GM13977 (cell line): ENCODE measurements at regions not wholly inside any gene's neighbourhood (a gene's known extent, or its start where the extent isn't known, plus 50 kb on each side); places are given as distances from the start of the nearest gene placed in this dataset.

Source experiments
- DNase-seq: peaks from one replicate; pipeline ENCODE4 v3.0.0; 2012; ENCODE audit warnings: low spot score
- in situ Hi-C: fragments of 300-500 bp; cut with MboI; formaldehyde crosslinking; loops from one replicate; pipeline ENCODE4 v1.12.0; 2022; ENCODE audit warnings: low sequenced_read_pairs, low pct_unique_long_range_greater_than_20kb, mixed read lengths, inconsistent platforms; ENCODE audit not compliant: unreplicated experiment
- TF ChIP-seq, protein P1 (sequence below): IDR thresholded peaks from 2 replicates; pipeline ENCODE4 v1.5.1; 2012; ENCODE audit warnings: mild to moderate bottlenecking, control low read depth; ENCODE audit not compliant: insufficient read depth; ENCODE audit errors: extremely low read depth, missing control alignments

DNA sequence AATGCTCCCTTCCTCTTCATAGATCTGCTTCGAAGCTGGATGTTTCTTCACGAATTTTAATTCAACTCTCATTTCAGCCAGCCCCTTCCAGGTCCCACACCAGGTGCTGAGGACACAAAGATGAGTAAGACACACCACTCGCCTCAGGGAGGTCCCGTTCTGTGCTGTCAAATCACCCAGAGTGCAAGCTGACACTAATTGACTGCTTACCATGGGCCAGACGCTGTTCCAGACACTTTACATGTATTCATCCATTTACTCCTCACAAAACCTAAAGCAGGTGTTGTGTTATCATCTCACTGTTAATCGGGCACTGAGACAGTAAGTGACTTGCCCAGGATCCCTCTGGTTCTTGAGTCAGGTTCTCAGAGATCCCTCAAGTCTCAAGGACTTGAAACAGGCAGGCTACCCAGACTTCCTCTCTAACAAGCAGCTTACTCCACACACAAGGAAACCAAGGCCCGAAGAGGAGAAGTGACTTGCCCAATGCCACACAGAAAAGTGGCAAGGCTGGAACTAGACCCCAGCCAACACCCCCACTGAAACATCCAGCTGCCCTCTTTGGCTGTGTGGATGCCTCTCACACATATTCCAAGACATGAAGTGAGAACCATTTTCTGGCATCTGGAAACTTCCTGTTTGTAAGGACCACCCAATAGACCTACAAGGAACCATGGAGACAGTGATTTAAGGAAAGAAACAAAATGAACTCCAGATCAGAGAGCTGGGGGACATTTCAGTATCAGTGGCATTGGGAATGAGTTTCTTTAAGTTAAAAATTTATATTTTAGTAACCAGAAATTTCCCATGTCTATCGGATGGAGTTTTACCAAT lies 174.5 kb downstream of the CDC5L start:
- in situ Hi-C loops = no loop called here
- DNase-seq = no peak
- TF ChIP-seq, protein P1, sequence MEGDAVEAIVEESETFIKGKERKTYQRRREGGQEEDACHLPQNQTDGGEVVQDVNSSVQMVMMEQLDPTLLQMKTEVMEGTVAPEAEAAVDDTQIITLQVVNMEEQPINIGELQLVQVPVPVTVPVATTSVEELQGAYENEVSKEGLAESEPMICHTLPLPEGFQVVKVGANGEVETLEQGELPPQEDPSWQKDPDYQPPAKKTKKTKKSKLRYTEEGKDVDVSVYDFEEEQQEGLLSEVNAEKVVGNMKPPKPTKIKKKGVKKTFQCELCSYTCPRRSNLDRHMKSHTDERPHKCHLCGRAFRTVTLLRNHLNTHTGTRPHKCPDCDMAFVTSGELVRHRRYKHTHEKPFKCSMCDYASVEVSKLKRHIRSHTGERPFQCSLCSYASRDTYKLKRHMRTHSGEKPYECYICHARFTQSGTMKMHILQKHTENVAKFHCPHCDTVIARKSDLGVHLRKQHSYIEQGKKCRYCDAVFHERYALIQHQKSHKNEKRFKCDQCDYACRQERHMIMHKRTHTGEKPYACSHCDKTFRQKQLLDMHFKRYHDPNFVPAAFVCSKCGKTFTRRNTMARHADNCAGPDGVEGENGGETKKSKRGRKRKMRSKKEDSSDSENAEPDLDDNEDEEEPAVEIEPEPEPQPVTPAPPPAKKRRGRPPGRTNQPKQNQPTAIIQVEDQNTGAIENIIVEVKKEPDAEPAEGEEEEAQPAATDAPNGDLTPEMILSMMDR = no peak

DNA sequence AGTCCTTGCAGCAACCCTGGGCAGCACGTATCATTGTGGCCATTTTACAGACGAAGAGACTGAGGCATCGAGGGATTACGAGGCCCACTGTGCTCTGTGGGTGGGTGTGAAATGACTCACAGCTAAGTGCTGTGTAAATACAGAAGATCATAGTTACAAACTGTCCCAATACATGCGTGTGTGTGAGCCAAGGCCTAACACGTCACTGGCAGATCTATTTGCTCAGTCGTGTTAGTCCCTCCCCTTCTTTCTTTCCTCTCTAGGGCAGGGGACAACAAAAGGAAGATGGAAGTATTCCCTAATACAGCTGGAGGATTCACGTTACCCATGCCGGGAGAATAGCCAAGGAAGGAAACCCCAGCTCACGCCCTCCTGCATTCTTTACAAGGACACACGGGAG lies 175.9 kb downstream of the CDC5L start:
- TF ChIP-seq, protein P1 = no peak
- in situ Hi-C loops = no loop called here
- no peak for DNase-seq

DNA sequence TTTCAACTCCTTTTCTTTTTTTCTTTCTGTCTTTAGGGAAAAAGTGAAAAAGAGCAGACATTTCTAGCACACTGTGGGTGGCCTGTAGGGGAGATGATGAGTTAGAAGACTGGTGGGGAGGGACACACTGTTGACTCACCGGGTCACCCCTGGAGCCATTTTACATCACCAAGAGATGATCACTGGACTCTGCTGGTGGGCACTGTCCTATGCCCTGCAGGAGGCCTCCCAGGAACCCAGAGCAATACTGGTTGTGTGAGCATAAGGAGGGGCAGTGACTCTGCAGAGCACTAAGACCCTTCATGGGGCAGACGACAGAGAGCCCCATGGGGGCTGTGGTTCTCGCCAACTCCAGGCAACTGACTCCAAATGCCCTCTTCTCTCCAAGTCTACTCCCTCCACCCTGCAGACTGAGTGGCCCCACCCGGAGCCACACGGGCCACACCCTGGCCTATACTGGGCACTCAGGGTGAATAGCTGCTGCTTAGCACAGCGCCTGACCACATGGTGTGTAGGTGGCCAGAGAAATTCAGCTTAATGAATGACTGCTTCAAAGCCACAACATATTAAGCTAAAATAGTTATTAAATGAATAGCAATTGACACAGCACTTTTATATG lies 177.5 kb downstream of the CDC5L start:
- in situ Hi-C loops = no loop called here
- DNase-seq = no peak
- TF ChIP-seq, protein P1 = no peak

DNA sequence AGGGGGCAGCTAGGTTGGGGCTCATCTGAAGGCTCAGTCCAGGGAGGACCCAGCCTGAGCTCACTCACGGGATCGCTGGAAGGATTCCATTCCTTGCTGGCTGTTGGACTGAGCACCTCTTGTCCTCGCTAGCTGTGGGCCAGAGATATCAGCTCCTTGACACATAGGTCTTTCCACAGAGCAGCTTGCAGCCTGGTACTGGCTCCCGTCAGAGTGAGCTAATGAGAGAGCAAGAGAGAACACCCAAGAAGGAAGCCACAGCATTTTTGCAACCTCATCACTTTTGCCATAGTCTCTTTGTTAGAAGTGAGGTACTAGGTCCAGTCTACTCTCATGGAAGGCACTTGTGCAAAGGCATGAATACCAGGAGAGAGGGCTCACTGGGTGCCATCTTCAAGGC lies 179.9 kb downstream of the CDC5L start:
- TF ChIP-seq, protein P1 = no peak
- in situ Hi-C loops = no loop called here
- no peak for DNase-seq

DNA sequence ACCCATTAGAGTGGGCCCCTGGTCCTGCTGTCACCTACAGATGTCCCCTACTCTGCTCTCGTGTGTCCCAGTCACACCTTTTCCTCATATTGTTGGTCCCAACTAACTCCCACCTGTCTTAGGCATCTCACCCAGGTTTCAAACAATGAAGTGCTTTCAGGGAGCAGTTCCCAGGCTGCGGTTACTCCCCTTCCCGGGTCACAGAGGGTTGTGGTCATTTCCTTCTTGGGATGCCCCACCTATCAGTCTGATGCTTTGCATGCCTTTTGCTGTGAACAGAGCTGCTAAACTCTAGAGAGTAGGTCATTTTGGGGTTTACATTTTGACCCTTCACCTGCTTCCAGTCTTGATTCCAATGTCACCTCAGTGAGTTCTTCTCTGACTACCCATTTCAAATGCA lies 181.6 kb downstream of the CDC5L start:
- TF ChIP-seq, protein P1 = no peak
- no peak for DNase-seq
- in situ Hi-C loops = no loop called here

DNA sequence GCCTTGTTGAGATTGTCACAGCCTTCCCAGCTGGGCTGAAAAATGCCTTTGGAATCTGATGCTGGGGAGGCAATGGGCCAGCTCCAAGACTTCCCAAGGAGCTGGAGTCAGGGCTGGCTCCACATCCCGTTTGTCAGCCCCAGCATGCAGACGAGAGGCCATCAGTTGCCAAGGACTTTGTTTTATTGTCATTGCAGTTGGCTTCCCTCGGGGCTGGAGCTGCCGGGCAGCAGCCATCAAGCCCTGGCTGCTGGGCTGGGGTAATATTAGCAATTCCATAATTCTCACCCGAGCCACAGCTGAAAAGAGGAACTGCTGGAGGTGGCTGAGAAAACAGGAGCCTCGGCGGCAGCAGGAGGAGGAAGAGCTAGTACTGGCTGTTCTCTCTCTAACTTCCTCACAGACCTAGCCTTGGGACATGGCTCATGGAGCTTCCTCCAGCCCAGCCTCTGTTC lies 182.5 kb downstream of the CDC5L start:
- DNase-seq = no peak
- TF ChIP-seq, protein P1 = no peak
- in situ Hi-C loops = no loop called here
